AML-193 (cell line): ENCODE measurements at regions not wholly inside any gene's neighbourhood (a gene's known extent, or its start where the extent isn't known, plus 50 kb on each side); places are given as distances from the start of the nearest gene placed in this dataset.

ENCODE experiments used
- DNase-seq, 2 experiments: peaks; one replicate each; lab custom pipeline; 2025; lab: John Stamatoyannopoulos, UW

GRCh38 chr2:195051401-195051800 lies 605.6 kb upstream of the SLC39A10 start:
- DNase-seq: no peak

- no peak for DNase-seq
These were observed 607.5 kb upstream of the SLC39A10 start for GRCh38 chr2:195049372-195050031.

- DNase-seq: no peak
These were observed 609.1 kb upstream of the SLC39A10 start for GRCh38 chr2:195047955-195048354.

GRCh38 chr2:195044801-195045200 lies 612.2 kb upstream of the SLC39A10 start:
- no peak for DNase-seq

GRCh38 chr2:195038153-195038552 lies 618.9 kb upstream of the SLC39A10 start:
- no peak for DNase-seq

GRCh38 chr2:195037045-195037444 lies 620.0 kb upstream of the SLC39A10 start:
- DNase-seq: no peak

- no peak for DNase-seq
These were observed 625.6 kb upstream of the SLC39A10 start for GRCh38 chr2:195031411-195031810.

GRCh38 chr2:195029804-195030654 lies 627.0 kb upstream of the SLC39A10 start:
- no peak for DNase-seq

- no peak for DNase-seq
These were observed 629.1 kb upstream of the SLC39A10 start for GRCh38 chr2:195027947-195028346.

- no peak for DNase-seq
These were observed 630.8 kb upstream of the SLC39A10 start for GRCh38 chr2:195026261-195026660.

- no peak for DNase-seq
These were observed 634.6 kb upstream of the SLC39A10 start for GRCh38 chr2:195022508-195022830.

- no peak for DNase-seq
These were observed 635.1 kb upstream of the SLC39A10 start for GRCh38 chr2:195021711-195022507.

- no peak for DNase-seq
These were observed 638.6 kb upstream of the SLC39A10 start for GRCh38 chr2:195018462-195018861.

GRCh38 chr2:195017890-195018289 lies 639.1 kb upstream of the SLC39A10 start:
- DNase-seq: no peak

GRCh38 chr2:195016841-195017240 lies 640.2 kb upstream of the SLC39A10 start:
- DNase-seq: no peak

GRCh38 chr2:195009202-195009601 lies 647.8 kb upstream of the SLC39A10 start:
- no peak for DNase-seq

- no peak for DNase-seq
These were observed 650.2 kb upstream of the SLC39A10 start for GRCh38 chr2:195006856-195007255.

- DNase-seq: no peak
These were observed 653.0 kb upstream of the SLC39A10 start for GRCh38 chr2:195003881-195004471.

GRCh38 chr2:195001924-195002323 lies 655.1 kb upstream of the SLC39A10 start:
- no peak for DNase-seq

- no peak for DNase-seq
These were observed 657.3 kb upstream of the SLC39A10 start for GRCh38 chr2:194999771-195000170.

GRCh38 chr2:194992648-194993047 lies 664.4 kb upstream of the SLC39A10 start:
- no peak for DNase-seq

- DNase-seq: no peak
These were observed 671.8 kb upstream of the SLC39A10 start for GRCh38 chr2:194985258-194985657.
